HG03060 (cell line): ENCODE measurements at regions not wholly inside any gene's neighbourhood (a gene's known extent, or its start where the extent isn't known, plus 50 kb on each side); places are given as distances from the start of the nearest gene placed in this dataset.

ENCODE experiments used
- ATAC-seq: cut with Tn5 transposase; IDR thresholded peaks from one replicate; pipeline ENCODE4 v1.9.1; 2021; ENCODE audit warnings: low read depth, moderate number of reproducible peaks; ENCODE audit not compliant: unreplicated experiment

GRCh38 chr10:128803790-128804189, 663.3 kb upstream of the MGMT start:
- no peak for ATAC-seq

- no peak for ATAC-seq
Observed at GRCh38 chr10:128804411-128804810, 662.6 kb upstream of the MGMT start.

- no peak for ATAC-seq
Observed at GRCh38 chr10:128808921-128809440, 658.1 kb upstream of the MGMT start.

- no peak for ATAC-seq
Observed at GRCh38 chr10:128811511-128811910, 655.5 kb upstream of the MGMT start.

DNA sequence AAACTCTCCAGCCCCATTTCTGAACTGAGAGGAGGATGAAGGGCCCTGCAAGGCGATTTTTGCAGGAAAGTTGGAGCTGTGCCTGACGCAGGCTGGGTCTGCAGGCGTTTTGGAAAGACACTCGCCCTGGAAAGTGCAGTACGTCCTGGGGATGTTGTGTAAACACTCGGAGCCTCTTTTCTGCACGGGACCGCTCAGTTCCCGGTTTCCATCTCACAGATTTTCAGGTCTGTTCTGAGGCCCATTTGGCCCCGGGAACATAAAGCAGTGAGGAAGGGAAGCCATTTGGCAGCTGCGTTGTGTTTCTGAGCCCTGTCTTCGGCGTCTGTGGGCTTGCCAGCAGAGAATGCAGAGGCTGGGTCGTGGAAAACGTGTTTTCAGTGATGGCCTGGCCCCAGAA, 655.0 kb upstream of the MGMT start:
- no peak for ATAC-seq

DNA sequence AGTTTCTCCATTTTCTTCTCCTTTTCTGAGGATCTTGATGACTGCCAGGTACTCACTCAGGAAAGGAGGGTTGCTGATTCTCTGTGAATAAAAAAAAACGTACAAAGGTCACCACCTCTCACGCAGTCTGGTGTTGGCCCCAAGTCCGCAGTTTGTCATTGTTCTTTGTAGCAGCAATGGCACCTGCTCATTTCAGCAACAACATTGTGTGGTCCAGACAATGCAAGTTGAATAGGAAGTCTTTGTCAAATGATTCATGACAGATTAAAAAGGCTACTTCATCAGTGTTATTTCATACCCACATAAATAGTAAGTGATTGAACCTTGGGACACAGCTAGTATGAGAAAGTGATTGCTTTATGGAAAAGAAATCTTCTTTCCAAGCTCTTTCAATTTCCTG, 653.5 kb upstream of the MGMT start:
- no peak for ATAC-seq

DNA sequence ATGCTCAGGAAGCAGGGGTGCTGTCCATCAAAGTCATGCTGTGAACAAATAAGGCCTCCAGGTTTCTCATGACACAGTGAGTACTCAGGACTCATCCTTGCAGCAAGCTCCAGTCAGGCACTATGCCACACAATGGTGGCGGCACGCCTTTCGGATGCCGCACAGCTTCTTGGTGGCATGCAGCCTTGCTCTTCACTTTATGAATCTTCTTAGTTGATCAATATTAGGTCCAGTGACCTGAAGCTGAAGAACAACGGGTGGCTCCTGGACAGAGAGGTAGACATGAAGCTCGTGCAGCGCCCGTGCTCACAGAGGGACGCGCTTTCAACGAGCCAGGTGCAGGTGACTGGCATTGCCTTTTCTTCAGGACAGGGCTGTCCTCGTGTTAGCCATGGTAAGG, 653.0 kb upstream of the MGMT start:
- ATAC-seq = no peak

GRCh38 chr10:128814782-128815181, 652.3 kb upstream of the MGMT start:
- ATAC-seq = no peak

DNA sequence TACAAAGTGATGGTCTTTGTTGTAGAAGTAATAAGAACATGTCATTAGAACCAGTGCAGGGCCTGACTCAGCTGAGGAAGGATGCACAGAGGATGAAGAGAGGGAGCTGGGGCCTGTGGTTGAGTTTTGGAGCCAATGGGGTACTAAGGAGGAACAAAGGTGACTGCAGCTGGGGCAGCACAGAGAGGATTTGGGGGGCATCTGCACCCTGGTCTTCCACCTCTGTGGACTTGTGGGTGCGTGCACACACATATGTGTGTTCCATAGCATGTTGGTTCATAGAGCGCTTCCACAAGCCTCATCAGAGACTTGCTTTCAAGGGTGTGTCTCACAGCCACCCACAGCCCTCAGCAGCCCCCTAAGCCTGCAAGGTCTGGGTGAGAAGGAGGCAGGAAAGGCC, 650.3 kb upstream of the MGMT start:
- no peak for ATAC-seq

GRCh38 chr10:128817636-128818035, 649.4 kb upstream of the MGMT start:
- ATAC-seq = no peak

DNA sequence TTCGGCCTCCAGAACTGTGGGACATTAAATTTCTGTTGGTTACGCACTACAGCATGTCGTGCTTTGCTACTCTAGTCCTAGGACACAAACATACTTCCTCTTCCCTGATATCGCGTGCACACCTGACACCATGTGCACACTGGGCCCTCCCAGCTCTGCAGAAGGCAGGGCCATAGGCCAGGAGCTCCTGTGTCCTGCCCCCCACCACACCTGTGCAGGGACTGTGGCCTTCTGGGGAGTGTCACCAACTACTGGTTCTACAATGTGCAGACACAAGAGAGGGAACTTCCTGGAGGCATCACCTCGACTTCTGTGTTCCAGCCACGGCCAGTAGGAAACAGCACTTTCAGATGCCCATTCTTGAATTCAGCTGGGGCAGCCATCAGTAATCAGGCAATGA, 646.4 kb upstream of the MGMT start:
- ATAC-seq = no peak

- no peak for ATAC-seq
Observed at GRCh38 chr10:128823201-128823600, 643.8 kb upstream of the MGMT start.

DNA sequence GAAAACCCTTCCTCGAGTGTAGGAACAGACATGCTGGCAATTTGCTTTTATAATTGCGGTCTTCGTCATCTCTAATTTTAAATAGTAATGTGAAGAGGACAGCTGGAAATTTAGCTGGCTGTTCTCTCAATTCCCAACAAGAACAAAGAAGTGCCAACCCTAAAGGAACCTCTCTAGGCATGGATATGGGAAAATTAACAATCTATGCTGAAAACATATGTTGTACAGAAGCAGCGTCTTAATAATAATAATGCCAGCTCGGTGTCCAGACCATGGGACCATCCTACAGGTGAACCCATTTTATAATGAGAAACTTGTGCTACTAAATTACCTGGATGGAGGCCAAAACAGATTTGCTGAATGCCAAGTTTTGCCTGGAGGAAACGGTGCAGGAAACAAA, 641.4 kb upstream of the MGMT start:
- ATAC-seq = no peak

DNA sequence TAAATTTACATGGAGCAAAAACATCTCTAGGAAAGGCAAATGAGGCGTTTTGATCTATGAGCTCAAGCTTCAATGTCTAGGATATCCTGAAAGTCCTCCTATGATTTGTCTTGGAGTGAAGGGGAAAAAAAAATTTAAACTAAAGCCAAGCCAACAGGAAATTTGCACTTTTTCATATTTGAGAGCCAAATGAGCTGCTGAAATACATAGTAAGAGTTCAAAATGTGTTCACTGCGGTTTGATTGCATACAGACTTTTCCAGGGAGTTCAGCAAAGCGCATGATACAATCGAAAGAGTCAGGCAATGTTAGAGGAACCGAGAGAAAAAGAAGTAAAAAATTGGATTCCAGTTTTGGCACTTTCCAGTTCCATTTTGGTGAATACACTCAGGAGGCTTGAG, 633.4 kb upstream of the MGMT start:
- no peak for ATAC-seq

- no peak for ATAC-seq
Observed at GRCh38 chr10:128835361-128835760, 631.7 kb upstream of the MGMT start.

DNA sequence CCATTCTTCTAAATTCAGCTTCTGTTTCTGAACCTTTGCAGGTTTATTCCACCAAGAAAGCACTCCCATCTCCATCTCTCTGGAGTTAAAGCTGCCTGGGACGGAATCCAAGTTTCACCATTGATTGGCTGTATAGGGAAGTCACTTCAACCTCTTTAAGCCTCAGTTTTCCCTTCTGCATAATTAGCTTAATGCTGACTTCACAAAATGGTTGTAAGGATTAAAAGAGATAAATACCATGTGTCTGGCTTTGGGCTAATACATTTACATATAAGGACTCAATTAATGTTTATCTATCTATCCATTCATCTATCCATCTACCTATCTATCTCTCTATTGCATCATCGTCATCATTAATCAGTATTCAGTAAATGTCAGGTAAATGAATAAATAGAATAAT, 629.6 kb upstream of the MGMT start:
- no peak for ATAC-seq

DNA sequence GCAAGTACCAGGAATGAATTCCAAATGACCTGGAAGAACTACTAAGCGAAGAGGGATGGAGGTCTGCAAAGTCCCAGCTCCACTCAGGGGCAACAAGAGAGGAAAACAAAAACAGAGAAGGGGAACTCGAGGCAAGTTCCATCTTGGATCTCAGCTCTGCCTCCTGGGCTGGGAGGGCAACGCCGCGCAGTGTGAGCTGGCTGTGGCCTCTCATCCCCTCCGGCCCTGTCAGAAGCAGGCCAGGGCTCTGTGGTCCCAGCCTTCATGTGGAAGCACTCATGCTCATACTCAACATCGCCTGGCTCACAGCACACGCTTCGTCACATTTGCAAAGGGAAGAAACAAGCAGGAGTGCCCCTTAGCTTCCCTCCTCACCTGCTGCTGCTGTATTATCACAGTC, 627.9 kb upstream of the MGMT start:
- ATAC-seq = no peak

DNA sequence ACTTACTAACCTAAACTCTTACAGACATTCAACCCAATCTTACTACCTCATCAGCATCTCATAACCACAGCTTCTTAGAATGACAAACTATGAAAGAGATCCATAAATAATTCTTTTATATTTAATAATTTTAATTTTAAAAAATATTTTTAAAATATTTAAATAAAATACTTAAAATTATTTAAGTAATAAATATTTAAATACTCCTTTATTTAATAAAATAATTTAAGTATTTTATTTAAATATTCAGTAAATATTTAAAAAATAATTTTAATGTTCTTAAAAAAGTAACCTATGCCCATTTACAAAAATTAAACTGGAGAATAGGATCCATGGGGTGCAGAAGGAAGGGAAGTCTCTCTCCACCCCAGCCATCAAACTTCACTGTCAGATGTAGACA, 627.3 kb upstream of the MGMT start:
- no peak for ATAC-seq

- ATAC-seq = no peak
Observed at GRCh38 chr10:128843972-128844371, 623.1 kb upstream of the MGMT start.

GRCh38 chr10:128846927-128847326, 620.1 kb upstream of the MGMT start:
- ATAC-seq = no peak

- ATAC-seq = no peak
Observed at GRCh38 chr10:128848810-128849209, 618.2 kb upstream of the MGMT start.

DNA sequence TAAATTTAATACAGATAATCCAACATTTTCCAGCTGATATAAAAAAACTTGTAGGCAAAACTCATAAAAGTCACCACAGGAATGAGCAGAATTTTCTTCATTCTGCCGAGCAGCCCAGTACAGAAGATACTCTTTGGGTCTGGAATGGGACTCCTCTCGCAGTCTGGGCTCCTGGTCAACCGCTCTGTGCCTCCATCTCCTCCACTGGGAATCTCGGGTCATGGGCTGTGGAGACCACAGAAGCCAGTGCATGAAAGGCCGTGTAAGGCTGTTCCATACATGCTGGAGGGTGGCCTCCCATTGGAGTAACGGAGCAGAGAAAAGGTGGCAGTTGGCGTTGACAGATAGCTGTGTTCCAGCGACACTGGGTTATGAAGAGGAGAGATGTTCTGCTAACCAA, 616.4 kb upstream of the MGMT start:
- ATAC-seq = no peak

GRCh38 chr10:128851281-128851680, 615.8 kb upstream of the MGMT start:
- no peak for ATAC-seq
